B cell (primary cell): ENCODE measurements at regions not wholly inside any gene's neighbourhood (a gene's known extent, or its start where the extent isn't known, plus 50 kb on each side); places are given as distances from the start of the nearest gene placed in this dataset.
"Not testable (repeated sequence)": the region's sequence is repeated elsewhere in the genome, so short reads cannot be mapped to it uniquely, and the experiment has no call there.

Source experiments
- ATAC-seq: fragments of 200-7000 bp; cut with Tn5 transposase; one replicate; pipeline ENCODE4 v1.10.0; 2021; ENCODE audit warnings: low read depth, mild to moderate bottlenecking, moderate number of reproducible peaks, moderate library complexity
- CTCF ChIA-PET: fragments of 350-600 bp; sonication (Branson Sonifier 250); formaldehyde crosslinking; loops from one replicate; lab custom pipeline; 2021; ENCODE audit warnings: antibody characterized with exemption, inconsistent platforms; lab: Charles Lee
- POLR2A ChIA-PET: fragments of 350-600 bp; sonication (Branson Sonifier 250); formaldehyde crosslinking; loops from one replicate; lab custom pipeline; 2021; ENCODE audit warnings: antibody characterized with exemption; lab: Charles Lee
- DNase-seq: peaks from one replicate; pipeline ENCODE4 v3.0.0; 2013
- H2AFZ ChIP-seq: 2 replicates; pipeline ENCODE4 v1.6.1; 2012; ENCODE audit warnings: mild to moderate bottlenecking, low read depth, low read length; ENCODE audit not compliant: insufficient read depth, poor library complexity, severe bottlenecking
- H3K27ac ChIP-seq, 2 donors: 1 replicate in 1 of 2; 2 replicates in 1 of 2; pipeline ENCODE4 v1.5.1; 2012 to 2013; ENCODE audit warnings: low read length in 2 of 2, mild to moderate bottlenecking in 2 of 2, moderate library complexity in 1 of 2
- H3K27me3 ChIP-seq, 4 experiments: fragments of 200-600 bp in 1 of 4; sonication (generic) in 1 of 4; replicated peaks in 1 of 4; 1 replicate in 2 of 4; 2 replicates in 2 of 4; pipeline versions ENCODE4 v1.6.1 to v1.7.0; 2013 to 2016; ENCODE audit warnings: low read length in 3 of 4, mild to moderate bottlenecking in 2 of 4, mixed read lengths in 1 of 4, moderate library complexity in 1 of 4; ENCODE audit not compliant: insufficient read depth in 4 of 4, control insufficient read depth in 3 of 4; ENCODE audit errors: control extremely low read depth in 1 of 4
- H3K36me3 ChIP-seq, 2 experiments: replicated peaks in 1 of 2; 1 replicate in 1 of 2; 2 replicates in 1 of 2; pipeline versions ENCODE4 v1.6.1 to v1.7.1; 2013; ENCODE audit warnings: low read length in 1 of 2; ENCODE audit not compliant: insufficient read depth in 2 of 2, control insufficient read depth in 1 of 2; ENCODE audit errors: control extremely low read depth in 1 of 2, extremely low read depth in 1 of 2
- H3K4me1 ChIP-seq, 2 donors: fragments of 200-600 bp in 1 of 2; sonication (generic) in 1 of 2; 1 replicate in 1 of 2; 2 replicates in 1 of 2; pipeline versions ENCODE4 v1.5.1 to v1.6.1; 2013 to 2017; ENCODE audit warnings: low read length in 2 of 2; ENCODE audit not compliant: control insufficient read depth in 2 of 2, insufficient read depth in 2 of 2
- H3K4me2 ChIP-seq: replicated peaks from 2 replicates; pipeline ENCODE3; 2012; ENCODE audit warnings: mild to moderate bottlenecking, low read depth, low read length; ENCODE audit not compliant: poor library complexity, severe bottlenecking
- H3K4me3 ChIP-seq, 5 experiments: fragments of 200-600 bp in 1 of 5; sonication (generic) in 1 of 5; 1 replicate in 3 of 5; 2 replicates in 2 of 5; pipeline versions ENCODE4 v1.5.1 to v1.7.0; 2011 to 2016; ENCODE audit warnings: low read length in 4 of 5, mild to moderate bottlenecking in 4 of 5, low read depth in 2 of 5, control low read depth in 1 of 5, moderate library complexity in 1 of 5; ENCODE audit not compliant: insufficient read depth in 1 of 5; ENCODE audit errors: control extremely low read depth in 1 of 5, extremely low read depth in 1 of 5
- H3K79me2 ChIP-seq: fragments of 200-600 bp; sonication (generic); one replicate; pipeline ENCODE4 v1.6.0; 2016; ENCODE audit warnings: low read length; ENCODE audit not compliant: control insufficient read depth, insufficient read depth
- H3K9ac ChIP-seq: fragments of 200-600 bp; sonication (generic); 2 replicates; pipeline ENCODE4 v1.6.1; 2017; ENCODE audit warnings: mild to moderate bottlenecking, low read length, moderate library complexity
- H3K9me3 ChIP-seq, 3 donors: one replicate each; pipeline versions ENCODE4 v1.6.1 to v1.7.1; 2013; ENCODE audit warnings: low read length in 2 of 3; ENCODE audit not compliant: control insufficient read depth in 2 of 3, insufficient read depth in 1 of 3; ENCODE audit errors: control extremely low read depth in 1 of 3
- H4K20me1 ChIP-seq: 2 replicates; pipeline ENCODE4 v1.6.0; 2012; ENCODE audit warnings: mild to moderate bottlenecking, low read length; ENCODE audit not compliant: insufficient read depth, control insufficient read depth, poor library complexity, severe bottlenecking
- H3K27ac Mint-ChIP-seq: one replicate; pipeline ENCODE4 v1.8.0; 2021; ENCODE audit warnings: mixed read lengths
- H3K27me3 Mint-ChIP-seq: one replicate; pipeline ENCODE4 v1.8.0; 2021; ENCODE audit warnings: mixed read lengths
- H3K4me1 Mint-ChIP-seq: one replicate; pipeline ENCODE4 v1.8.0; 2021; ENCODE audit warnings: mixed read lengths
- H3K4me3 Mint-ChIP-seq: one replicate; pipeline ENCODE4 v1.8.0; 2021; ENCODE audit warnings: mixed read lengths
- H3K9me3 Mint-ChIP-seq: one replicate; pipeline ENCODE4 v1.8.0; 2022; ENCODE audit warnings: mixed read lengths; ENCODE audit not compliant: insufficient read depth
- CTCF ChIP-seq: fragments of 200-600 bp; IDR thresholded peaks from one replicate; pipeline ENCODE4 v1.8.0; 2022; ENCODE audit warnings: antibody characterized with exemption, mild to moderate bottlenecking
- WGBS: methylation state at CpG from one replicate; pipeline ENCODE4 v1.1.5; 2013; ENCODE audit warnings: missing lambda C conversion rate; ENCODE audit not compliant: insufficient coverage; 5-methylcytosine and 5-hydroxymethylcytosine counted together
- intact Hi-C: fragments of 100-400 bp; cut with micrococcal nuclease; formaldehyde crosslinking; loops from one replicate; pipeline ENCODE4 v1.10.0; 2022

GRCh38 chr9:34760196-34761040 lies 50.5 kb upstream of the CCL21 start:
- H3K36me3 ChIP-seq, H4K20me1 ChIP-seq, POLR2A ChIA-PET, ATAC-seq, H3K4me2 ChIP-seq, H3K27ac ChIP-seq, H3K9me3 Mint-ChIP-seq, H3K79me2 ChIP-seq, H3K4me1 ChIP-seq, H3K4me1 Mint-ChIP-seq, H3K4me3 Mint-ChIP-seq, H3K4me3 ChIP-seq, H3K27ac Mint-ChIP-seq, H2AFZ ChIP-seq, intact Hi-C loops, H3K9ac ChIP-seq: not testable (repeated sequence)
- peaks cover 47% of the 10 kb centered on the region for H3K27me3 Mint-ChIP-seq
- H3K27me3 ChIP-seq: peaks cover 0 to 28% (median 7%) of the 10 kb centered on the region in 4 experiments
- CTCF ChIA-PET: interaction anchor here (0.6 kb wide), 2 partner anchors 59 to 291 kb away, joined by 3 read pairs; no protein-coding TSS in a partner anchor
- peaks cover 0 to 11% (median 0%) of the 10 kb centered on the region in 3 donors for H3K9me3 ChIP-seq
- TF ChIP-seq CTCF: peak; percentile 29
- 19% methylated on average over 25 of the region's 32 CpGs for WGBS
- DNase-seq: peak; percentile 17
